H1 (cell line): ENCODE measurements at regions not wholly inside any gene's neighbourhood (a gene's known extent, or its start where the extent isn't known, plus 50 kb on each side); places are given as distances from the start of the nearest gene placed in this dataset.
A peak's percentile ranks its signal among the peaks of the same experiment; 100 is the strongest.

ENCODE experiments used
- CTCF ChIA-PET: fragments of 300-600 bp; sonication (Branson Sonifier 250); formaldehyde crosslinking; loops from one replicate; lab custom pipeline; 2021; ENCODE audit not compliant: partially characterized antibody; lab: Charles Lee
- POLR2A ChIA-PET: fragments of 300-600 bp; sonication (Branson Sonifier 250); formaldehyde crosslinking; loops from one replicate; lab custom pipeline; 2021; ENCODE audit warnings: inconsistent platforms; ENCODE audit not compliant: partially characterized antibody; lab: Charles Lee
- DNase-seq, 2 experiments: peaks; one replicate each; pipeline versions ENCODE4 v3.0.0 to v3.0.0-alpha.2; 2010 to 2022; ENCODE audit warnings: low spot score in 2 of 2, low read depth in 1 of 2, mixed read lengths in 1 of 2
- FAIRE-seq: peaks from 2 replicates; lab custom pipeline; 2011; peaks lifted over from hg19 to GRCh38; lab: Jason Lieb, UNC
- H2AFZ ChIP-seq: 2 replicates; pipeline ENCODE4 v1.8.1; 2012; ENCODE audit warnings: low read length, inconsistent platforms
- H2AK5ac ChIP-seq: 2 replicates; pipeline ENCODE4 v1.6.1; 2013; ENCODE audit warnings: low read depth, low read length
- H2BK120ac ChIP-seq: replicated peaks from 2 replicates; pipeline ENCODE3; 2013; ENCODE audit warnings: low read depth, low read length, inconsistent platforms
- H2BK12ac ChIP-seq: 2 replicates; pipeline ENCODE4 v1.6.1; 2013; ENCODE audit warnings: low read depth, low read length
- H2BK15ac ChIP-seq: 2 replicates; pipeline ENCODE4 v1.6.1; 2013; ENCODE audit warnings: low read length
- H2BK20ac ChIP-seq: 2 replicates; pipeline ENCODE4 v1.6.1; 2013; ENCODE audit warnings: low read length
- H2BK5ac ChIP-seq: 2 replicates; pipeline ENCODE4 v1.6.1; 2013; ENCODE audit warnings: low read depth, low read length
- H3K14ac ChIP-seq: 2 replicates; pipeline ENCODE4 v1.6.1; 2013; ENCODE audit warnings: inconsistent platforms; ENCODE audit not compliant: insufficient read length
- H3K18ac ChIP-seq: 2 replicates; pipeline ENCODE4 v1.6.1; 2013; ENCODE audit warnings: low read length; ENCODE audit errors: extremely low read depth
- H3K23ac ChIP-seq: 2 replicates; pipeline ENCODE4 v1.6.1; 2013; ENCODE audit warnings: inconsistent platforms; ENCODE audit not compliant: insufficient read length
- H3K23me2 ChIP-seq: 2 replicates; pipeline ENCODE4 v1.6.1; 2013; ENCODE audit warnings: low read depth, low read length
- H3K27ac ChIP-seq: 2 replicates; pipeline ENCODE4 v1.6.1; 2011; ENCODE audit warnings: low read depth, low read length, inconsistent platforms
- H3K27me3 ChIP-seq, 4 experiments: replicated peaks in 1 of 4; 1 replicate in 1 of 4; 2 replicates in 3 of 4; pipeline versions ENCODE4 v1.6.1 to v1.8.1; 2011 to 2013; ENCODE audit warnings: low read length in 3 of 4, mild to moderate bottlenecking in 3 of 4, inconsistent platforms in 2 of 4, mixed read lengths in 2 of 4, moderate library complexity in 1 of 4; ENCODE audit not compliant: control insufficient read depth in 3 of 4, insufficient read depth in 3 of 4; ENCODE audit errors: extremely low read depth in 1 of 4
- H3K36me3 ChIP-seq, 4 experiments: 2 replicates each; pipeline versions ENCODE4 v1.6.1 to v1.8.1; 2011 to 2013; ENCODE audit warnings: mild to moderate bottlenecking in 4 of 4, low read length in 3 of 4, moderate library complexity in 2 of 4, control low read depth in 1 of 4, inconsistent platforms in 1 of 4; ENCODE audit not compliant: insufficient read depth in 4 of 4, control insufficient read depth in 2 of 4
- H3K4ac ChIP-seq: replicated peaks from 2 replicates; pipeline ENCODE3; 2013; ENCODE audit warnings: low read length, low read depth, mixed read lengths, inconsistent platforms; ENCODE audit not compliant: insufficient read length
- H3K4me1 ChIP-seq, 4 experiments: replicated peaks in 1 of 4; 1 replicate in 1 of 4; 2 replicates in 3 of 4; pipeline versions ENCODE4 v1.6.1 to v1.8.1; 2011 to 2013; ENCODE audit warnings: low read length in 3 of 4, inconsistent platforms in 2 of 4, mixed read lengths in 1 of 4; ENCODE audit not compliant: insufficient read depth in 4 of 4, control insufficient read depth in 3 of 4
- H3K4me2 ChIP-seq, 2 experiments: 2 replicates each; pipeline versions ENCODE4 v1.6.1 to v1.8.1; 2011 to 2013; ENCODE audit warnings: low read depth in 2 of 2, low read length in 2 of 2, control low read depth in 1 of 2, inconsistent platforms in 1 of 2, mild to moderate bottlenecking in 1 of 2; ENCODE audit not compliant: insufficient read depth in 1 of 2
- H3K4me3 ChIP-seq, 4 experiments: fragments of 200-600, 300-600 bp in 1 of 4; sonication (generic), shearing (Covaris generic), sonication (Bioruptor Twin) in 1 of 4; 2 replicates each; pipeline versions ENCODE4 v1.5.1 to v1.8.1; 2011 to 2016; ENCODE audit warnings: low read length in 4 of 4, low read depth in 3 of 4, control low read depth in 2 of 4, inconsistent platforms in 2 of 4, mild to moderate bottlenecking in 2 of 4, mixed read lengths in 1 of 4, moderate library complexity in 1 of 4; ENCODE audit not compliant: insufficient read depth in 2 of 4; ENCODE audit errors: extremely low read depth in 1 of 4
- H3K56ac ChIP-seq: replicated peaks from 2 replicates; pipeline ENCODE3; 2013; ENCODE audit warnings: low read depth, mild to moderate bottlenecking, mixed read lengths, low read length, inconsistent platforms; ENCODE audit not compliant: insufficient read length
- H3K79me1 ChIP-seq: 2 replicates; pipeline ENCODE4 v1.6.1; 2013; ENCODE audit warnings: low read depth, low read length, control low read depth
- H3K79me2 ChIP-seq, 2 experiments: 2 replicates each; pipeline versions ENCODE4 v1.6.1 to v1.8.1; 2012 to 2013; ENCODE audit warnings: low read length in 2 of 2, mild to moderate bottlenecking in 2 of 2, inconsistent platforms in 1 of 2; ENCODE audit not compliant: insufficient read depth in 2 of 2, control insufficient read depth in 1 of 2
- H3K9ac ChIP-seq, 4 experiments: replicated peaks in 1 of 4; 1 replicate in 1 of 4; 2 replicates in 3 of 4; pipeline versions ENCODE4 v1.6.1 to v1.8.1; 2011 to 2013; ENCODE audit warnings: low read depth in 3 of 4, low read length in 3 of 4, control low read depth in 2 of 4, mild to moderate bottlenecking in 2 of 4, moderate library complexity in 2 of 4, inconsistent platforms in 1 of 4; ENCODE audit errors: extremely low read depth in 1 of 4
- H3K9me3 ChIP-seq, 2 experiments: 2 replicates each; pipeline versions ENCODE4 v1.6.1 to v1.8.1; 2012 to 2013; ENCODE audit warnings: mild to moderate bottlenecking in 2 of 2, moderate library complexity in 2 of 2, control low read depth in 1 of 2, inconsistent platforms in 1 of 2, low read depth in 1 of 2, low read length in 1 of 2, mixed read lengths in 1 of 2; ENCODE audit not compliant: insufficient read depth in 2 of 2
- H4K20me1 ChIP-seq, 2 experiments: replicated peaks in 1 of 2; 2 replicates each; pipeline versions ENCODE3 to v1.8.1; 2011 to 2013; ENCODE audit warnings: inconsistent platforms in 2 of 2, low read length in 2 of 2, mild to moderate bottlenecking in 1 of 2; ENCODE audit not compliant: insufficient read depth in 2 of 2, control insufficient read depth in 1 of 2
- H4K5ac ChIP-seq: 2 replicates; pipeline ENCODE4 v1.6.1; 2013; ENCODE audit warnings: low read length, low read depth, mixed read lengths, inconsistent platforms; ENCODE audit not compliant: insufficient read length
- H4K8ac ChIP-seq: 2 replicates; pipeline ENCODE4 v1.8.0; 2013; ENCODE audit warnings: mild to moderate bottlenecking, moderate library complexity, low read length, inconsistent platforms; ENCODE audit not compliant: insufficient read depth; ENCODE audit errors: extremely low read depth
- H4K91ac ChIP-seq: replicated peaks from 2 replicates; pipeline ENCODE3; 2013; ENCODE audit warnings: low read length, mixed read lengths, inconsistent platforms; ENCODE audit not compliant: insufficient read length
- BACH1 ChIP-seq: IDR thresholded peaks from 2 replicates; pipeline ENCODE4 v1.6.1; 2012; ENCODE audit warnings: low read length, improper control_type of control experiment
- MAX ChIP-seq: IDR thresholded peaks from 2 replicates; pipeline ENCODE4 v1.6.1; 2012; ENCODE audit warnings: inconsistent platforms
- TEAD4 ChIP-seq: IDR thresholded peaks from 2 replicates; pipeline ENCODE4 v1.6.1; 2012; ENCODE audit warnings: low read depth, low read length, inconsistent platforms, mixed read lengths
- WGBS, 2 experiments: shearing (Covaris generic) in 1 of 2; methylation state at CpG; one replicate each; pipeline versions ENCODE4 v1.1.6 to v1.1.7; 2013 to 2015; ENCODE audit warnings: low lambda C conversion rate in 2 of 2, mixed read lengths in 2 of 2, inconsistent platforms in 1 of 2, low coverage in 1 of 2, missing lambda C conversion rate in 1 of 2; ENCODE audit not compliant: insufficient replicate concordance in 2 of 2, insufficient coverage in 1 of 2, insufficient read length in 1 of 2; ENCODE audit errors: extremely low coverage in 1 of 2, missing lambda C conversion rate in 1 of 2; 5-methylcytosine and 5-hydroxymethylcytosine counted together

- H3K4me1 ChIP-seq, result no peaks in the 10 kb centered on the region
- H3K36me3 ChIP-seq, result no peaks in the 10 kb centered on the region
- H2BK12ac ChIP-seq, result no peak overlapping the region
- no peak overlapping the region for H3K14ac ChIP-seq
- no peak for DNase-seq
- no peaks in the 10 kb centered on the region; the same call in 1 of the 2 replicates for H3K23me2 ChIP-seq
- H3K79me1 ChIP-seq, result no peaks in the 10 kb centered on the region
- no peak overlapping the region for H2BK5ac ChIP-seq
- H3K79me2 ChIP-seq, result no peaks in the 10 kb centered on the region
- no peak overlapping the region for H2AK5ac ChIP-seq
- H3K4me3 ChIP-seq, result no peak overlapping the region
- H3K9me3 ChIP-seq, result no peaks in the 10 kb centered on the region
- no peak overlapping the region for H4K8ac ChIP-seq
- no peak overlapping the region for H2BK15ac ChIP-seq
- no peaks in the 10 kb centered on the region for H3K27me3 ChIP-seq
- H3K23ac ChIP-seq, result no peak overlapping the region
- no peak overlapping the region for H3K27ac ChIP-seq
- no peak overlapping the region for H2BK120ac ChIP-seq
- H3K4me2 ChIP-seq, result no peak overlapping the region
- FAIRE-seq, result no peak
- H3K56ac ChIP-seq, result no peak overlapping the region
- POLR2A ChIA-PET, result no interaction called here
- no peak overlapping the region for H4K5ac ChIP-seq
- H2BK20ac ChIP-seq, result no peak overlapping the region
- H3K9ac ChIP-seq, result no peak overlapping the region
- 0 out of 2 replicates have a peak overlapping the region, but pooled peaks have one; percentile 28 for H2AFZ ChIP-seq
- H4K20me1 ChIP-seq, result no peaks in the 10 kb centered on the region
- CTCF ChIA-PET, result interaction anchor here (0.7 kb wide), 1 partner anchor 95 kb away, joined by 3 read pairs; no protein-coding TSS in a partner anchor
- 89% methylated on average over 5 of the region's 5 CpGs; no CpG with 5 or more reads in 1 of the 2 experiments for WGBS, 2 experiments
- H3K4ac ChIP-seq, result no peak overlapping the region
- no peak overlapping the region for H4K91ac ChIP-seq
- no peak overlapping the region for H3K18ac ChIP-seq
- no peak for TF ChIP-seq BACH1
- TF ChIP-seq TEAD4, result no peak
- TF ChIP-seq MAX, result no peak
These were observed 113.7 kb downstream of the WNT5A start for GRCh38 chr3:55373423-55373822.
